ENCODE measurements at regions not wholly inside any gene's neighbourhood (a gene's known extent, or its start where the extent isn't known, plus 50 kb on each side); places are given as distances from the start of the nearest gene placed in this dataset.

- no peak for TF ChIP-seq CTCF (IDR thresholded peaks at IDR 0.05)
- TF ChIP-seq POLR2A (IDR thresholded peaks at IDR 0.05): no peak
Measured at GRCh38 chr9:27625751-27626150, 52.5 kb upstream of the C9orf72 start.
